CD4-positive, alpha-beta T cell (primary cell): ENCODE measurements at regions not wholly inside any gene's neighbourhood (a gene's known extent, or its start where the extent isn't known, plus 50 kb on each side); places are given as distances from the start of the nearest gene placed in this dataset.

Experiments used
- ATAC-seq: fragments of 200-7000 bp; cut with Tn5 transposase; one replicate; pipeline ENCODE4 v1.10.0; 2022; ENCODE audit warnings: mild to moderate bottlenecking; ENCODE audit not compliant: poor library complexity
- CTCF ChIA-PET: fragments of 350-600 bp; sonication (Branson Sonifier 250); formaldehyde crosslinking; loops from one replicate; lab custom pipeline; 2021; ENCODE audit warnings: antibody characterized with exemption, inconsistent platforms; lab: Charles Lee
- POLR2A ChIA-PET: fragments of 350-600 bp; sonication (Branson Sonifier 250); formaldehyde crosslinking; loops from one replicate; lab custom pipeline; 2021; ENCODE audit warnings: antibody characterized with exemption, inconsistent platforms; lab: Charles Lee
- DNase-seq, 14 experiments: peaks; one replicate each; pipeline ENCODE4 v3.0.0-alpha.2; 2013 to 2020; ENCODE audit warnings: mixed read lengths in 2 of 14
- H3K27ac ChIP-seq, 2 donors: one replicate each; pipeline versions ENCODE4 v1.5.1 to v1.7.0; 2013; ENCODE audit warnings: low read length in 2 of 2, low read depth in 1 of 2, mild to moderate bottlenecking in 1 of 2
- H3K27me3 ChIP-seq, 2 experiments: 1 replicate in 1 of 2; 2 replicates in 1 of 2; pipeline versions ENCODE4 v1.6.1 to v1.7.0; 2013; ENCODE audit warnings: low read length in 2 of 2, control low read depth in 1 of 2, mild to moderate bottlenecking in 1 of 2, moderate library complexity in 1 of 2; ENCODE audit not compliant: insufficient read depth in 2 of 2, control insufficient read depth in 1 of 2
- H3K36me3 ChIP-seq: one replicate; pipeline ENCODE4 v1.6.1; 2013; ENCODE audit warnings: low read length, control low read depth; ENCODE audit not compliant: insufficient read depth
- H3K4me1 ChIP-seq: one replicate; pipeline ENCODE4 v1.6.1; 2013; ENCODE audit warnings: low read length, control low read depth; ENCODE audit not compliant: insufficient read depth
- H3K4me3 ChIP-seq: one replicate; pipeline ENCODE4 v1.5.1; 2013; ENCODE audit warnings: mild to moderate bottlenecking, low read length, moderate library complexity
- H3K9me3 ChIP-seq, 2 experiments: 1 replicate in 1 of 2; 2 replicates in 1 of 2; pipeline versions ENCODE4 v1.6.1 to v1.7.0; 2013; ENCODE audit warnings: low read length in 2 of 2, mild to moderate bottlenecking in 2 of 2, control low read depth in 1 of 2, moderate library complexity in 1 of 2; ENCODE audit not compliant: control insufficient read depth in 1 of 2, insufficient read depth in 1 of 2
- H3K27ac Mint-ChIP-seq: one replicate; pipeline ENCODE4 v1.8.0; 2020; ENCODE audit warnings: mixed read lengths
- H3K27me3 Mint-ChIP-seq: one replicate; pipeline ENCODE4 v1.8.0; 2021; ENCODE audit warnings: mixed read lengths
- H3K36me3 Mint-ChIP-seq: one replicate; pipeline ENCODE4 v1.8.0; 2021; ENCODE audit warnings: low read depth, mixed read lengths
- H3K4me1 Mint-ChIP-seq: one replicate; pipeline ENCODE4 v1.8.0; 2021; ENCODE audit warnings: low read depth, mixed read lengths
- H3K4me3 Mint-ChIP-seq: one replicate; pipeline ENCODE4 v1.8.0; 2020; ENCODE audit warnings: mild to moderate bottlenecking, mixed read lengths
- H3K9me3 Mint-ChIP-seq: one replicate; pipeline ENCODE4 v1.8.0; 2020; ENCODE audit warnings: mixed read lengths
- intact Hi-C, 2 experiments: fragments of 100-400 bp; cut with DNase I in 1 of 2; cut with micrococcal nuclease in 1 of 2; formaldehyde crosslinking; loops; one replicate each; pipeline versions ENCODE4 v1.15.1 to v1.9.0; 2023 to 2025; cut with DNase I, micrococcal nuclease
- TF ChIP-seq, protein P1 (sequence below): fragments of 200-600 bp; IDR thresholded peaks from one replicate; pipeline ENCODE4 v1.8.0; 2022; ENCODE audit warnings: antibody characterized with exemption, mild to moderate bottlenecking

DNA sequence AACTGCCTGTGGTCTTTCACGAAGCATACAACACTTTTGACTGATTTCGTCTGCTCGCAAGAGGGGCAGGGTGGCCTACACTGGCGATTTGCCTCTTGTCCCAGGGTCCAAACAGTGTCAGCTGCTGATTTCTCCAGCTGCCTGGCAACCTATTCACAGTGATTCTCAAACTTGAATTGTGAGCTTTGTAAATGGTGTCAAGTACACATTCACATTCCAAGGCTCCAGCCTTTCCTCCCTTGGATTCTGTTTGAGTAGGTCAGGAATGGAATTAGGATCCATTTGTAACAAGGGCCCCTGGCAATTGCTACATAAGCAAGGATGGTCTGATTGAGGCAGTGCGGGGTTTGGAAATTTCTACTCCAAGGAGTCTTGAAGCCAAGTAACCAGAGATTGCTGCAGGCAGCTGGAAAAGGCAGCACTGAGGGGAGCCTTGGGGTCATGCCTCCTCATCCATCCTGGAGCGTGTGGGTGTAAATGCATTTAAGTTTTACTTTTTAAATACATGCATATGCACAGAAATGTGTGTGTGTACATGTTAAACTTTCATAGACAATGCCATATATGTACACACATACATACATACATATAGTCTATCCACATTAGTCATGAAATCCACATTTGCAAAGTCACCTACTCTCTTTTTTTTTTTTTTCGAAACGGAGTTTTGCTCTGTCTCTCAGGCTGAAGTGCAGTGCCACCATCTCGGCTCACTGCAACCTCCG lies 86.8 kb upstream of the UXS1 start:
- POLR2A ChIA-PET: no interaction called here

DNA sequence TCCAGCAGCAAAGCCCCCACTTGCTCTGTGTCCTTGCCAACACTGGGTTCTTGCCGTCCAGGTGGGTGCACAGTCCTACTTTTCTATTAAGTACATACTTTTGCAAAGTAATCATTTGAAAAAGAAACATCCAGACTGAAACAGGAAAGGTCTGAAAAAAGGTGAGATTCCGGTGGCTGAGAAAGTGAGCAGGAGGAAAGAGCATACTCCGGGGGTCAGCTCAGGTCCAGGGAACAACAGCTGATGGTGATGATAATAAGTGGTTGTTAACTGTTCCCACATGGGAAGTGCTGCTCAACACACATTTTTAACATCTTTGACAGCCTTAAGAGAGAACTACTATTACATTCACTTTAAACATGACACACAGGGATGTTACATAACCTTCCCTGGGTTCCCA lies 86.1 kb upstream of the UXS1 start:
- Mint-ChIP-seq H3K36me3 (no peaks in the 10 kb centered on the region), H3K4me3 (no peak overlapping the region), H3K27ac (no peak overlapping the region), H3K4me1 (no peaks in the 10 kb centered on the region), H3K27me3 (no peaks in the 10 kb centered on the region), H3K9me3 (no peaks in the 10 kb centered on the region)
- TF ChIP-seq, protein P1, sequence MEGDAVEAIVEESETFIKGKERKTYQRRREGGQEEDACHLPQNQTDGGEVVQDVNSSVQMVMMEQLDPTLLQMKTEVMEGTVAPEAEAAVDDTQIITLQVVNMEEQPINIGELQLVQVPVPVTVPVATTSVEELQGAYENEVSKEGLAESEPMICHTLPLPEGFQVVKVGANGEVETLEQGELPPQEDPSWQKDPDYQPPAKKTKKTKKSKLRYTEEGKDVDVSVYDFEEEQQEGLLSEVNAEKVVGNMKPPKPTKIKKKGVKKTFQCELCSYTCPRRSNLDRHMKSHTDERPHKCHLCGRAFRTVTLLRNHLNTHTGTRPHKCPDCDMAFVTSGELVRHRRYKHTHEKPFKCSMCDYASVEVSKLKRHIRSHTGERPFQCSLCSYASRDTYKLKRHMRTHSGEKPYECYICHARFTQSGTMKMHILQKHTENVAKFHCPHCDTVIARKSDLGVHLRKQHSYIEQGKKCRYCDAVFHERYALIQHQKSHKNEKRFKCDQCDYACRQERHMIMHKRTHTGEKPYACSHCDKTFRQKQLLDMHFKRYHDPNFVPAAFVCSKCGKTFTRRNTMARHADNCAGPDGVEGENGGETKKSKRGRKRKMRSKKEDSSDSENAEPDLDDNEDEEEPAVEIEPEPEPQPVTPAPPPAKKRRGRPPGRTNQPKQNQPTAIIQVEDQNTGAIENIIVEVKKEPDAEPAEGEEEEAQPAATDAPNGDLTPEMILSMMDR: no peak
- Histone ChIP-seq H3K27me3 (no peaks in the 10 kb centered on the region), H3K9me3 (no peaks in the 10 kb centered on the region), H3K27ac (no peak overlapping the region), H3K4me3 (no peak overlapping the region), H3K36me3 (no peaks in the 10 kb centered on the region), H3K4me1 (no peaks in the 10 kb centered on the region)
- intact Hi-C loops: no loop called here
- ATAC-seq (no peak), DNase-seq (no peak)
- CTCF ChIA-PET: no interaction called here
- POLR2A ChIA-PET: no interaction called here

More for the DNA sequence above, 86.8 kb upstream of the UXS1 start:
- Histone ChIP-seq H3K4me3 (no peak overlapping the region), H3K27me3 (no peaks in the 10 kb centered on the region), H3K4me1 (no peaks in the 10 kb centered on the region), H3K36me3 (no peaks in the 10 kb centered on the region), H3K9me3 (no peaks in the 10 kb centered on the region), H3K27ac (no peak overlapping the region)
- H3K4me1 Mint-ChIP-seq: no peaks in the 10 kb centered on the region
- ATAC-seq: no peak
- no peak overlapping the region for H3K4me3 Mint-ChIP-seq
- TF ChIP-seq, protein P1: no peak
- no peak for DNase-seq
- no peak overlapping the region for H3K27ac Mint-ChIP-seq
- H3K36me3 Mint-ChIP-seq: no peaks in the 10 kb centered on the region
- CTCF ChIA-PET: no interaction called here
- H3K9me3 Mint-ChIP-seq: no peaks in the 10 kb centered on the region
- intact Hi-C loops: no loop called here
- H3K27me3 Mint-ChIP-seq: no peaks in the 10 kb centered on the region

DNA sequence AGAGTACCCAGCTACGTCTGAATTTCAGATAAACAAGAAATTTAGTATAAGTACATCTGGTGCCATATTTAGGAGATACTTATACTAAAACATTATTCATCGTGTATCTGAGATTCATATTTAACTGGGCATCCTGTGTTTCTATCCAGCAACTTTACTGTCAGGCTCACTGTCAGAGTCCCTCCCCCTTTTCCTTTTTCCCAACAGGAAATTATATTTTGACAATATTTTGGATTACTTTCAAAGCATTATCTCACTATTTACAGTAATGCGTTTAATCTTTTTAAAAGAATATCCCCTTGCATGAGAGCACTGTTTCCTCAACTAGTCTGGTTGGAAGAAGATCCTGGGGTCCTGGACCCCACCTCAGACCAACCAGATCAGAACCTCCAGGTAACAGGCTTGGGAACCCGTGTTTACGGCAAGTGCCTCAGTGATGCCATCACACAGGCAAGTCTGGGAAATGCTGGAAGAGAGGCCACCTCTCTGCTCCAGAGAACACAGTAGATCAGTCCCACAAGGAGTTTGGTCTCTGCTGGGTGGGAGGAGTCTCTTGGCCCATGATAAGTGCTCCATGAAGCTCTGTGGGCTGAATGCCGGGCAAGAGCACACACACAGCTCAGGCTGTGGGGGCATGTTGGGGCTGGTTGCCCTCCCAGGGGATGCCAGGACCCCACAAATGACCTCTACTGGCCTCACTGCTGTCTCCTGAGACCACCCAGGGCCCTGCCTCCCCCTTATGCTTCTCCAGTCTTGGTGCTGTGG lies 84.2 kb upstream of the UXS1 start:
- no peak overlapping the region for H3K4me3 ChIP-seq
- TF ChIP-seq, protein P1: no peak
- H3K9me3 Mint-ChIP-seq: no peaks in the 10 kb centered on the region
- H3K36me3 ChIP-seq: no peaks in the 10 kb centered on the region
- H3K27me3 ChIP-seq: no peaks in the 10 kb centered on the region
- H3K9me3 ChIP-seq: no peaks in the 10 kb centered on the region
- no peaks in the 10 kb centered on the region for H3K4me1 ChIP-seq
- H3K27ac ChIP-seq: no peak overlapping the region
- POLR2A ChIA-PET: no interaction called here
- H3K4me1 Mint-ChIP-seq: no peaks in the 10 kb centered on the region
- no peak overlapping the region for H3K4me3 Mint-ChIP-seq
- H3K27me3 Mint-ChIP-seq: no peaks in the 10 kb centered on the region
- CTCF ChIA-PET: no interaction called here
- H3K27ac Mint-ChIP-seq: no peak overlapping the region
- H3K36me3 Mint-ChIP-seq: no peaks in the 10 kb centered on the region
- intact Hi-C loops: no loop called here
- no peak for DNase-seq
- no peak for ATAC-seq
